ENCODE measurements at regions not wholly inside any gene's neighbourhood (a gene's known extent, or its start where the extent isn't known, plus 50 kb on each side); places are given as distances from the start of the nearest gene placed in this dataset.

GRCh38 chr12:108447168-108447832 lies 67.8 kb upstream of the FICD start:
- TF ChIP-seq ESRRA (IDR thresholded peaks at IDR 0.05; ENCODE audit: borderline replicate concordance, low read length) (no peak), CTCF (IDR thresholded peaks at IDR 0.05) (no peak)
